Stimulated activated CD4-positive, alpha-beta T cell treated with anti-CD3 and anti-CD28 coated beads, Interleukin-15, amount 100 ng/mL, for 24 hours (primary cell): ENCODE measurements at regions not wholly inside any gene's neighbourhood (a gene's known extent, or its start where the extent isn't known, plus 50 kb on each side); places are given as distances from the start of the nearest gene placed in this dataset.
"Not testable (repeated sequence)": the region's sequence is repeated elsewhere in the genome, so short reads cannot be mapped to it uniquely, and the experiment has no call there.

Source experiments
- DNase-seq: peaks from one replicate; pipeline ENCODE4 v3.0.0-alpha.2; 2020

- no peak for DNase-seq
These were observed 265.4 kb upstream of the ADGRL3 start for GRCh38 chr4:60934566-60935295.

DNA sequence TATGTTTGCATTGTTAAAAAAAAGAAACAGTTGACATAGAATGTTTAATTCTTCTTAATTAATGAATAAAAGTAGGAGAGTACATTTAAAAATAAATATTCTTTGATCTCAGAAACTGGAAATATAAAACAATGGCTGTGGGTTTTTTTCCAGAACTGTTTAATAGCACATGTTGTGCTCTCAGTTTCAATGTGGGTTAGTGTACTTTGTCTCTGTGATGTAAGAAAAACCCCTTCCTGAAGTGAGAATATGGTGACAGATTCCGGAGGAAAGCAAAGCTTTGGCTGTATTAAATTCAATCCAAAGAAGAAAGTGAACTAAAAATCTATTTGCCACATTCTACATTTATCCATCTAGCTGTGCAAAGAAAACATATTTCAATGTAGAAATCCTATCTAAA, 261.9 kb upstream of the ADGRL3 start:
- no peak for DNase-seq

- no peak for DNase-seq
These were observed 261.5 kb upstream of the ADGRL3 start for GRCh38 chr4:60938621-60939020.

GRCh38 chr4:60944060-60944459, 256.1 kb upstream of the ADGRL3 start:
- no peak for DNase-seq

DNA sequence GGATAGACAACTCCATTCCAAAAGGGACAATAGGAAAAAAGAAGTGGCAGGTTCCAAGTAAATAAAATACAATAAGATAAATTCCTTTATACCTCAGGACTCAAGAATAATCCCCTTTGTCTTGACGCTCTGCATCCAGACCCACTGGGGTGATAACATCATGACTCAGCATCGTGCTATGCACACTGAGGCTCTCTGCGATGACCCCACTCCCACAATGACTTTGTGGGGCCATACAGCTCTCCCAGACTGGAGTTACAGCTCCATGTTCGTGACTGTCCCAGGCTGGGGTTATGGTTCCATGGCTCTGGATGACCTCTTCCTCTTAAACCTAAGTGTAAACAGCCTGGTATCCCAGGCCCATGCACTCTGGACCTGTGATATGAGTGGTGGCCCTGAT, 254.5 kb upstream of the ADGRL3 start:
- no peak for DNase-seq

DNA sequence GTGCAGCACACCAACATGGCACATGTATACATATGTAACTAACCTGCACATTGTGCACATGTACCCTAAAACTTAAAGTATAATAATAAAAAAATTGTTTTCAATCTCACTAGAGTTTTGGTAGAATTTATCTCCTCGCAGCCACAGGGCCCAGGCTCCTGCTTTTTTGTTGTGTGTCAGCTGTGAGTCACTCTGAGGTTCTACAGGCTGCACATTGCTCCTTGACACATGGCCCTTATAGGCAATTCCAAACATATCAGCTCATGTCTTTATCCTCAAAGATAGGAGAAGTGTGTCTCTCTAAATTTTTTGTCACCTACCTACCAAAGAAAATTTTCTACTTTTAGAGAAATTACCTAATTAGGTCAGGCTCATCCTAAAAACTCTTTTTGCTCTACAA, 252.1 kb upstream of the ADGRL3 start:
- DNase-seq = no peak

GRCh38 chr4:60952921-60953320, 247.2 kb upstream of the ADGRL3 start:
- no peak for DNase-seq

GRCh38 chr4:60953826-60954225, 246.3 kb upstream of the ADGRL3 start:
- no peak for DNase-seq

DNA sequence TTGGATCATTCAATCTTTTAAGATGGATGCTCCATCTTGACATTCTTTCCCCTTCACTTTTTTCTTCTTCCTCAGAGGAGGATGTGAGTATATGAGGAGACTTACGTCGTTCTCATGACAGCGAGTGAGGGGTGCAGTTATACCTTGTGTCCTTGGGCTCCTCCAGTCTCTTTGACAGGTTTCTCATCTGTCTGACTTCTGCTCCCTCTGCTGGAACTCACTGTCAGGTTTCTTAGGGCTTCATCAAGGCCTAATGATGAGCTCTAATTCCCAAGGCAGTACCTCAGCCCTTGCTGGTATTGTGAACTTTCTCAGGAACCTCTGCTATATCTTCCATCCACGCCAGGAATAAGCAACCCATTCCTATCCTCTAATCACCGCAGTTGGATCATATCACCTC, 237.8 kb upstream of the ADGRL3 start:
- DNase-seq = no peak

DNA sequence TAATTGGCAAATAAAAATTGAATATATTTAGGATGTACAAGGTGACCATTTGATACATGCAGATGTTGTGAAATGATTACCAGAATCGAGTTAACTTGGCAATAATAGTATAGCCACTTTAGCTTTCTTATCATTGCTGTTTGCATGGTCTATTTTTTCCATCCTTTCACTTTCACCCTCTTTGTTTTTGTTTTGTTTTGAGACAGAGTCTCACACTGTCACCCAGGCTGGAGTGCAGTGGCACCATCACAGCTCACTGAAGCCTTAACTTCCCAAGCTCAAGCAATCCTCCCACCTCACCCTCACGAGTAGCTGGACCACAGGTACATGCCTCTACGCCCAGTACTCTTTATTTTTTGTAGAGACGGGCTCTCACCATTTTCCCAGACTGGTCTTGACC, 218.6 kb upstream of the ADGRL3 start:
- no peak for DNase-seq

GRCh38 chr4:60989141-60989540, 211.0 kb upstream of the ADGRL3 start:
- no peak for DNase-seq

- DNase-seq = no peak
These were observed 208.1 kb upstream of the ADGRL3 start for GRCh38 chr4:60992037-60992436.

GRCh38 chr4:61003301-61003700, 196.8 kb upstream of the ADGRL3 start:
- no peak for DNase-seq

GRCh38 chr4:61004651-61005170, 195.4 kb upstream of the ADGRL3 start:
- DNase-seq = no peak

DNA sequence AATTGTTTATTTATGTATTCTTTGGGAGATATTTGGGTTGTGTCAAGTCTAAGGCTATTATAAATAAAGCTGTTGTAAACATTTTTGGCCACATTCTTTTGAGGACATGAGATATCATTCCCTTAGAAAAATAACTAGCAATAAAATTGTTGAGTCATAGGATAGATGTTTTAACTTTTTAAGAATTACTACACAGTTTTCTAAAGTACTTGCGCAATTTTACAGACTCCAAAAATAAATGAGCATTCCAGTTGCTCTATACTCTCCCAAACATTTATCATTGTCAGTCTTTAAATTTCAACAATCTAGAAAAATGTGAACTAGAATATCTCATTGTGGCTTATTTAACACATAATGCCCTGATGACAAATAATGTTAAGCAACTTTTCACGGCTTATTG, 189.1 kb upstream of the ADGRL3 start:
- DNase-seq = no peak

DNA sequence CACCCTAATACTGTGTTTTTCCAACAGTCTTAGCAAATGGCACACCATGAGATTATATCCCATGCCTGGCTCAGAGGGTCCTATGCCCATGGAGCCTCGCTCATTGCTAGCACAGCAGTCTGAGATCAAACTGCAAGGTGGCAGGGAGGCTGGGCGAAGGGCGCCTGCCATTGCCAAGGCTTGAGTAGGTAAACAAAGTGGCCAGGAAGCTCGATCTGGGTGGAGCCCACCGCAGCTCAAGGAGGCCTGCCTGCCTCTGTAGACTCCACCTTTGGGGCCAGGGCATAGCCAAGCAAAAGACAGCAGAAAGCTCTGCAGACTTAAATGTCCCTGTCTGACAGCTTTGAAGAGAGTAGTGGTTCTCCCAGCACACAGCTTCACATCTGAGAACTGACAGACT, 188.2 kb upstream of the ADGRL3 start:
- not testable (repeated sequence) for DNase-seq

DNA sequence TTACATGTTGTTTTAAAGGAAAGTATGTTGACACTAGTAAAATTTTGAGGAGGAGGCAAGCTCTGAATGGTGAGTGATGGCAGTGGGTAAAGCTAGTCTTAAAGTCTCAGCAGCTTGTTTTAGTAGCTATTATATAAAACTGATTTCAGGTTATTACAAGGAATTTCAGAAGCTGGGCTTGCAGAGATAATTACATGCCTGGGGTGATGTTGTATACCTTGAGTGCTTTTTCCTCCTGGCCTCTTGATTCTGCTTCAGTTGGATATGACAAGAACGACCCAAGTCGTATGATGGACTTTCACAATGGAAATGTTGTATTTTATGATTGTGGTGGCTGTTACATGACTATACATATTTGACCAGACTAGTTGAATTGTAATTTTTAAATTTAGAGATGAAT, 175.5 kb upstream of the ADGRL3 start:
- DNase-seq = no peak

- no peak for DNase-seq
These were observed 172.2 kb upstream of the ADGRL3 start for GRCh38 chr4:61027939-61028338.

DNA sequence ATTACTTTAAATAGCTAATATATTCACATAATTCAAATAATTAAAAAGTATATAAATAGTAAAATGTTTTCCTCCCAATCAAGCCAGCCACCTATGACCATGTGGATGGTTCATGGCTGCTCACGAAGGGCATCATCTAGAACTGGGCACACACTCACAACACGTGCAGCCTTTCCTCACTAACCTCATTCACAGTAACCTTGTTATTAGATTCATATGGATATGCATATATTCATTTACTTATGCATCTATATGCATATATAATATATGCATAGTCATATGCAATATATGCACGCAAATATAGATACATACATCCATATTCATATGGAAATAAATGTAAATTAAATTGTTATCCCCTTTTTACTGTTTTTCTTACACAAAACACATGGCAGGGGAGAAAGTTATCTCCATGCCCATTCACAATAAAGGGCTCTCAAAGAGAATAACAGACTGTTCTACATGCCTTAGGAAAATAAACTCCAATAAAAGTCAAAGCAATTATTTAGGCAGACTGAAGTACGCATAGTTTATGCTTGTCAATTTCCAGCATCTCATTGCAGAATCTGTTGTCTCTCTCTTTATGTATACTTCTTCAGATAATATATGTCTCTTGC, 163.9 kb upstream of the ADGRL3 start:
- no peak for DNase-seq

DNA sequence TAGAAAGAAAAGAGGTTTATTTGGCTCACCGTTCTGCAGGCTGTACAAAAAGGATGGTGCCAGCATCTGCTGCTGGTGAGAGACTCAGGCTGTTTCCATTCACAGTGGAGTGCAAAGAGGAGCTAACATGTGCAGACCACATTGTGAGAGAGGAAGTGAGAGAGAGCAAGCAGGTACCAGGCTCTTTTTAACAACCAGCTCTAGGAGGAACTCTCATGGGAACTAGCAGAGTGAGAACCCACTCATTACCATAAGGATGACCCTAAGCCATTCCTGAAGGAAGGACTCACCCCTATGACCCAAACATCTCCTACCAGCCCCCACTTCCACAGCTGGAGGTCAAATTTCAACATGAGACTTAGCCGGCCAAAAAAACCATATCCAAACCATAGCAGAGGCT, 158.6 kb upstream of the ADGRL3 start:
- DNase-seq = no peak

- no peak for DNase-seq
These were observed 155.3 kb upstream of the ADGRL3 start for GRCh38 chr4:61044837-61045236.

DNA sequence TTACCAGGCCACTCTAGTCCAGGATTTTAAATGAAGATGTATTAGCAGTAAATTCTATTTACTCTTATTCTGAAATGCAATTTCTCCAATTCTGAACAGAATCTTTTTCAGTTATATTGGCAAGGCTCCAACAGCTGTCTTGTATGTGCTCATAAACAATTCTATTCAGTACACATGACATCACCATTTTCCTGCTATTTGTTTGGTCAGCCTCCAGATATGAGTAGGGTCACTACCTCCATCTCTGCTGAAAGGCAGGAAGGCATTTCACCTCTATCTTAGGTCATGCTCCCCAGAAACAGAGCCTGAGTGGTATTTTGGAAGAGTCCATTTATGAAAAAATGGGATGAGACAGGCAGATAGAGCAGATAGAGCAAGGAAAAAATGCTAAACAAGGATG, 151.1 kb upstream of the ADGRL3 start:
- DNase-seq = no peak

DNA sequence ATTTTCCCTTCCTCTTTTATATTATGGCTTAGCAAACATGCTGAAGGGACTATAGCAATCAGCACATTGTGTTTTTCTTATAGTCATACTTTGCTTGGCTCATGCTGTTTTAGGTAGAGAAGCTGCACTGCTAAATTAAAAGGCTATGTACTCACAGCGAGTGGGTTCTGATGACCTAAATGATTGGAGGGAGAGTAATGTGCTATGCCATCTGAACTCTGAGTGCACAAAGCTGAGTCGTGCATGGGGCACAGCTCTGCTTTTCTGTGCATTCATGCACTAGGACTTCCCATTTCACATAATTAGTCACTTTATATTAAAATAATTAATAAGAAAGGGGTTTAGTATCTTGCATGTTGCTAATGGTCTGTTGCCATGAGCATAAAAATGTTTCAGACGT, 132.7 kb upstream of the ADGRL3 start:
- no peak for DNase-seq

DNA sequence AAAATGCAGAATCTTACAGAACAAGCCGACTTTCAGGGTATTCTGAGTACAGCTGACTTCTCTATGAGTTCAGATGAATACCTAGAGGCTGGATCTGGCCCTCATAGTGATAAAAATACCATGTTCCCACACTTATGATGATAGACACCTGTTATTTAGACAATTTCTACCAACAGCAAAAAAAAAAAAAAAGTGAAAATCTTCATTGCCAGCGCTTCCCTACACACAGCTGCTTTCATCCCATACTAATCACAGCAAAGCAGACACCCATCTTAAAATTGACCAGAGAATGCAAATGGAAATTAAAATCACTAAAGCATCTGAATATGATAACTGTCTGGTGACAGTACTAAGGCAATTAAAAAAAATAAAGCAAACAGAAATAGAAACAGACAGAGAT, 132.1 kb upstream of the ADGRL3 start:
- no peak for DNase-seq

DNA sequence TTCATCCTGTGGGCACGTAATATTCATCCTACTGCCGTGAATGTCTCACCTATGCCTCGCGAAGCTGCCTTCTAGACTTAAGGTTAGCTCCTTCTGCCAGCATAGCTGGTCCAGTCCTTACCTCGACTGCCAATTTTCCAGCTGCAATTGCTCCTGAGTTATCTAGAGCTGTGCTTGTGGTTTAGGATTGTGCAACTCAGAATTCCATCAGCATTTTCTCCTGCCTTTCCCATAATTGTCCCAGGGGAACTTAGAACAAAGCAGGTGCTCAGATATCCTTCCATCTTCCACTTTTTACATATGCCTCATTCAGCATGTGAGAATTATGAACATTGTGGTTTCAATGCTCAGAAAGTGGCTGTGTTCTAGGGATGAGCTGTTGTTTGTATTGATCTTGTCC, 131.4 kb upstream of the ADGRL3 start:
- DNase-seq = no peak
